GM18868 (cell line): ENCODE measurements at regions not wholly inside any gene's neighbourhood (a gene's known extent, or its start where the extent isn't known, plus 50 kb on each side); places are given as distances from the start of the nearest gene placed in this dataset.
"Not testable (repeated sequence)": the region's sequence is repeated elsewhere in the genome, so short reads cannot be mapped to it uniquely, and the experiment has no call there.

Source experiments
- ATAC-seq: cut with Tn5 transposase; IDR thresholded peaks from one replicate; pipeline ENCODE4 v1.9.1; 2021; ENCODE audit warnings: mild to moderate bottlenecking, moderate library complexity; ENCODE audit not compliant: unreplicated experiment

- ATAC-seq, result no peak
Measured at GRCh38 chr1:190949939-190950338, 472.3 kb upstream of the BRINP3 start.

GRCh38 chr1:190957565-190957964, 479.9 kb upstream of the BRINP3 start:
- ATAC-seq, result no peak

GRCh38 chr1:190963321-190963720, 485.7 kb upstream of the BRINP3 start:
- no peak for ATAC-seq

DNA sequence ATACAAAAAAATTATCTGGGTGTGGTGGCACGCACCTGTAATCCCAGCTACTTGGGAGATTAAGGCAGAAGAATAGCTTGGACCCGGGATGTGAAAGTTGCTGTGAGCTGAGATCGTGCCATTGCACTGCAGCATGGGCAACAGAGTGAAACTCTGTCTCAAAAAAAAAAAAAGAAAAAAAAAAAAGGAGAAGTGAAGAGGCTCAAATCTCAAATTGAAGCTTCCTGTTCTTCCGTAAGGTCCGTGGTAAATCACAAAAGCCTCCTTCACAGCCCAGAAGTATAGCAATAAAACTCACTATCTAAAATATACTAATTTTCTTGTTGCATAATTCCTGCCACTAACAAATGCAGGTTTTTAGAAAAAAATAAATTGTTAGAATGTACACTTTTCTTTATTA, 498.2 kb upstream of the BRINP3 start:
- ATAC-seq, result no peak

DNA sequence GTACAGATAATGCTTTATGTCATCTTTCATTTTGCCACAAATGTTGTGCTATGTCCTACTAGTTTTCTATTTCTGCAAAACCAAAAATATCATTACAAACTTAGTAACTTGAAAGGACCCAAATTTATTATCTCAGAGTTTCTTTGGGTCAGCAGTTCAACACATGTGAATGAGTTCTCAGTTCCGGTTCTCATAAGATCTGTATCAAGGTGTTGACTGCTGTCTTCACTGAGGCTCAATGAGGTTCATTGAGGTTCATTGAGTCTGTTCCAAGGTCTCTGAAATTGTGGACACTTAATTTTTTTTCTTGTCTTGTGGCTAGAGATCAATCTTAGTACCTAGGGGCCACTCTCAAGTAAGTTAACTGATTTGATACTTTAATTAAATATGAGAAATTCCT, 525.1 kb upstream of the BRINP3 start:
- ATAC-seq, result no peak

DNA sequence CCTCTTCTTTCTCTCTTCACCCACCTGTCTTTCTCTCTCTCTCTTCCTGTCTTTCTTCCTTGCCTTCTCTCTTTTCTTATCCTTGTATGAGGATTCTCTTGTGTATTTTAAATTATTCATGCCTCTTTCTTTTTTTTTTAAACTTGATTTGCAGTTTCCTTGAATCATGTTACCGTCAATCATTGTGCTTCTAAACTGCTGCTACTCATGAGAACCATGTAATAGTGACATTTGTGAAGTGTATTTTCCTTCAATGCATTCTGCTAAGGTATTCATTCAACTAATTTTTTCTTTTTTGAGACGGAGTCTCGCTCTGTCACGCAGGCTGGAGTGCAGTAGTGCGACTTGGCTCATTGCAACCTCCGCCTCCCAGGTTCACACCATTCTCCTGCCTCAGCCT, 539.1 kb upstream of the BRINP3 start:
- ATAC-seq, result no peak

GRCh38 chr1:191022856-191023255, 545.2 kb upstream of the BRINP3 start:
- ATAC-seq, result no peak

GRCh38 chr1:191025896-191026642, 548.4 kb upstream of the BRINP3 start:
- ATAC-seq, result no peak

DNA sequence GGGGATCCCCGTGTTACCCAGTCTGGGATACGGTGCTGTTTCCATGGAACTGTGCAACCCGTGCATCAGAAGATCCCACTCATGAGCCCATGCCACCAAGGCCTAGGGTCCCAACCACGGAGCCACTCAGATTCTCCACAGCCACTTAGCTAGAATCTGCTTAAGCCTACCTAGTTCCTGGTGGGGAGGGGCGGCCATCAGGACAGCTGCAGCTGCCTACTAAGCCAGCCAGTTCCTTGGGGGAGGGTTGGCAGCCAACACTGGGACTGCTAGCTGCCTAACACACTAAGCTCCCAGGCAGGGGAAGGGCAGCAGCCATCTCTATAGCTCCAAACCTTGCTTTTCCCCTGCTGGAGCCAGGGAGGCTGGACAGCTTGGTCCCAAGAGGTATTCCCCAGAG, 549.2 kb upstream of the BRINP3 start:
- ATAC-seq, result no peak

GRCh38 chr1:191034132-191034531, 556.5 kb upstream of the BRINP3 start:
- no peak for ATAC-seq

GRCh38 chr1:191043066-191043465, 565.4 kb upstream of the BRINP3 start:
- no peak for ATAC-seq

DNA sequence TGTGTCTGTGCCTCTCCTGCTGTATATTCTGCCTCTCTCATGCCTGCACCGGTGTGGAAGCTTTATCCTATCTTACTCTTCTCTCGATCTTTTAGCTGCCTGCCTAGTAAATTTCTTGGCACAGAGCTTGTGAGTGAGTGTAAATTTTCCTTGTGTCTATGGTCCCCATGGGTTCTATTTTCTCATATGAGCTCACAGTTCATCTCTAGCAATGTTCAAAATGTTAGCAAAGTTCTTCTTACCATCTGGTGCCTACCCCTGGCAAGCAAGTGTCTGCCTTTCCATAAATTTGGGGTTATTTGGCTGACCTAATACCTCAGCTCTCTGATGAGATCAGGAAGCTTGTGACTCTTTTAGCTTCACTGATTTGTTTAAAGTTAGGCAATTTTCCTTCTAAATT, 572.1 kb upstream of the BRINP3 start:
- no peak for ATAC-seq

GRCh38 chr1:191052888-191053287, 575.2 kb upstream of the BRINP3 start:
- no peak for ATAC-seq

DNA sequence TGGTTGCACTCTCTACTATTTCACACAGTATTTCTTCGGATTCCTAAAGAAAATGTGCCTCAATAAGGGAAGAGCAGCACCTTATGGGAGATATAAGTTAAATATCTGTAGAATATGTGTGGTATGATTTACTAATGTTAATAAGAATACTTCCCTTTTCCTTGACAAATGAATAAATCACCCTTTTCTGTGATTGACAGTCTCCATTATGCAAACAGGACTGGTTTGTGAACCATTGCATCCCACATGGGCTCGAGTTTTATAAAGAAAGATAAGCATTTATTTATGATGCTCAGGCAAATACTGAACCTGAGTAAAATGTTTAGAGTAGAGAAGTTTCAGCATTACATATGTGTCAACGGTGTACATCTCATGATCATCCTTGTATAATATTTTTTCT, 587.7 kb upstream of the BRINP3 start:
- no peak for ATAC-seq

DNA sequence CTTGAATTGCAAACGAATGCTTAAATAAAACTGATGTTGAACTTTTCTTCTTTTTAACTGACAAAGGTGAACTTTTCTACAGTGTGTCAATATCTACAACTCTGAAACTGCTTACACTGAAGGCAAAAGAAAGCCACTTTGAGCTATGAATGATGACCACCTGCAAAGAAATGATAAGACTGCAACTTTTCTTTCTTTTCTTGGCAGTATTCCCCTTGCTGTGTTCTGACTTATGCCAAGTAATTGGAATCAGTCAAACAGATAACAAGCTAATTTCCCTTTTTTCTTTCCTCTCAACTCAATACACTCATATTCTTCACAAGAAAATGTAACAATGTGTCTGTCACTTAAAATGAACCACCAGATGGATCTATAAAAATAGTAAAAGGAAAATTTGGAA, 588.1 kb upstream of the BRINP3 start:
- no peak for ATAC-seq

DNA sequence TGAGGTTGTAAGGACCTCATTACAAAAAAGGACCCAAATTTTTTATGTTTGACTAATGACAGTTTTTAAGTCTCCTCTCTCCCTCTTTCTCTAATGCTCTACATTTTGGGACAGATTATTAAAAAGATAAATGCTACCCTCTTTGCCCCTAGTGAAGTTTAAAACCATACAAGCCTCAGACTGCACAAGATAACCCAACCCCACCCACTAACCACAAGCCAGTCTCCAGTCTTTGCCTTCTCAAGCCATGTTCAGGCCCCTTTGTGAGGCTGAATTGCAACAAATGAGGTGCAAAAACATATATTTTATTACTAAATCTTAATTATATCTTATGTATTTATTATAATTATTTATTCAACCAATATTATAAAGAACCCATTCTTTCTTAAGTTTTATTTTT, 597.2 kb upstream of the BRINP3 start:
- no peak for ATAC-seq

- ATAC-seq, result not testable (repeated sequence)
Measured at GRCh38 chr1:191083090-191083489, 605.4 kb upstream of the BRINP3 start.

- no peak for ATAC-seq
Measured at GRCh38 chr1:191085121-191085520, 607.5 kb upstream of the BRINP3 start.

DNA sequence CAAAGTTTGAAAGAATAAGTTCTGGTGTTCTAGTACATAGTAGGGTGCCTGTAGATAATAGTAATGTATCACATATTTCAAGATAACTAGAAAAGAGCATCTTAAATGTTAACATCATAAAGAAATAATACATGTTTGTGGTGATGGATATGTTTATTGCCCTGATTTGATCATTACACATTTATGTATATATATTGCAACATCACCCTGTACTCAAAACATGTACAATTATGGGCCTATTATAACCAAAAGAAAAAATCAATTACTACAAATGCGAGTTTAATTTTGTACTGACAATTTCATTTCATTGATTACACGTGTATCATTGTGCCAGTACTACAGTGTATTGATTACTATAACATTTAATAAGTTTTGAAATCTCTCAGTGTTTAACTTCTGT, 609.2 kb upstream of the BRINP3 start:
- ATAC-seq, result no peak

- ATAC-seq, result no peak
Measured at GRCh38 chr1:191096405-191096804, 618.7 kb upstream of the BRINP3 start.

- ATAC-seq, result no peak
Measured at GRCh38 chr1:191099696-191100095, 622.0 kb upstream of the BRINP3 start.

DNA sequence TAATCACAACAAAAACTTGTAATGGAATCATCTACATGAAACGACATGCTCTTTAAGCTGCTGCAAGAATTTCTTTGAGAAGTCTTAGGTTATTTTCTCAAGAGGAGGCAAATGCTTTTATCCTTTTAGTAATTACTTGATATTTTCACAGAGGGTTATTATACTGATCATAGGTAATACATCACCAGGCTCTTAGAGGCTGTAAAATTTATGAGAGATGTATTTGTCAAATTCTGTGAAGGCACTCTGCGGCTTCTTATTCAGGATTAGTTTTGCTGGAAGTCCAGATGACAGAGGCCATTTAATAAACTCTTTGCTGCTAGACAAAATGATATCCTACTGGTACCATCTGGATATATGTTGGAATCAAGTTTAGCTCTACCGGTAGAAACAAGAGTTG, 624.3 kb upstream of the BRINP3 start:
- ATAC-seq, result no peak

DNA sequence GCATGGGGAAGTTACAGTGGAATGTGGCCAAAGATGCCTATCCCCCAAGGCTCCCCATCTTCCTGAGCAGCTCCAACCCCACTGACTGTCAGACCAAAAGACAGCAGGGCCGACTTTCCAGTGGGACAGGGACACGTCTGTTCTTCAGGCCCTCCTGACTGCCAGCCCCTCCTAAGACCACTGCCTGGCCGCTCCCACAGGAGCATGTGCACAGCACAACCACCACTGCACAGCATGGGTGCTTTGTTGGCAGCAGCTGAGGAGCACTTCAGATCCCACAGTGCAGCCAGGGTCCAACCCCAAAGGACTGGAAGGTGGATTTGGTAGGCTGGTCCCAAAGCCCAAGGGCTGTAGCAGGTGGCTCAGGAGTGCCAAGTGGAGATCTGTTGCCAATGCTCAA, 648.3 kb upstream of the BRINP3 start:
- no peak for ATAC-seq
